HCEC 1CT (cell line): ENCODE measurements at regions not wholly inside any gene's neighbourhood (a gene's known extent, or its start where the extent isn't known, plus 50 kb on each side); places are given as distances from the start of the nearest gene placed in this dataset.

ENCODE experiments used
- DNase-seq: peaks from one replicate; pipeline ENCODE4 v3.0.0-alpha.2; 2017

GRCh38 chr10:35704401-35704800 lies 62.3 kb upstream of the FZD8 start:
- DNase-seq, result no peak

DNA sequence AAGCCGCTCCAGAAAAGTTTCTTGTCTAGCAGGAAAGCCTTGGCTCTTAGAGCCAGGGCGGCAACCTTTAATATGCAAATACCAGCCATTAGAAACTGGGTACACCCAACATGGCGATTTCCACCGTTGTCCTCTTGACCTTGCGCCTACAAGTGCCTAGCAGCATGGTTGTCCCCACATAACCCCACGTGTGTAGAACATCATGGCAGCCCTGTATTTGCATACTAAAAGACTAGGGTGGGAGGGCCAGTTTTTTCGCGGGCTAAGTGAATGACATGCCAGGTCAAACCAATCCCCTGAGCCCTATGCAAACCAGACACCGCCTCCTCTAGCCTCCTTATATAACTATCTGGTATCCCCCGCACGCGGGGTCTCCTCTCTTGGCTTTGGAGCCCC lies 58.4 kb upstream of the FZD8 start:
- DNase-seq, result no peak

DNA sequence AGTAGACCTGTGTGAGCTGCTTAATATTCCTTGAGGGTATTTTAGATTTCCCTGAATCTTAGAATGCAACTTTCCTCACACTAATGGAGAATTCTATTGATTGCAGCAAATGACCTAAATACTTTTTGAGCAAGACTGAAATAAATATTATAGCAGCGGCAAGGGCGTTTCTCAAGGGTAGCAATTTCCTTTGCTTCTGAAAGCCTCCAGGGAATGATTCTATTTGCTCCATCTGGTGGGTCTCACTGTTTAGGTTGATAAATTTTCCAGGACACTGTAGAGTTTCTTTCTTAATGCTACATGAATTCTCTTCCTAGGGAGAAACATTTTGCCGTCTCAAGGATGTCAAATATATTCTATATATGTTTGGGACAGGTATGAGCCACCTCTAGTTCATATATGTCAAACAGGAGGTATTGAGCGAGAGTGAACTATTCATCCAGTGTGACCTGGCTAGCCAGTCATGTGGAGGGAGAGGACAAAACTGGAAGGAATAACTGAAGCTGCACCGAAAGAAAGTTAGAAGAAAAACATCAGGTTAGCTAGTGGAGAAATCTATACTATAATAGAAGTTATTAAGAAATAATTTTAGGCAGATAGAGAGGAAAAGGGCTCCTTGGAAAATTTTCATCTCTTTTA lies 57.9 kb upstream of the FZD8 start:
- no peak for DNase-seq

- DNase-seq, result no peak
Measured at GRCh38 chr10:35696392-35697287, 54.5 kb upstream of the FZD8 start.

DNA sequence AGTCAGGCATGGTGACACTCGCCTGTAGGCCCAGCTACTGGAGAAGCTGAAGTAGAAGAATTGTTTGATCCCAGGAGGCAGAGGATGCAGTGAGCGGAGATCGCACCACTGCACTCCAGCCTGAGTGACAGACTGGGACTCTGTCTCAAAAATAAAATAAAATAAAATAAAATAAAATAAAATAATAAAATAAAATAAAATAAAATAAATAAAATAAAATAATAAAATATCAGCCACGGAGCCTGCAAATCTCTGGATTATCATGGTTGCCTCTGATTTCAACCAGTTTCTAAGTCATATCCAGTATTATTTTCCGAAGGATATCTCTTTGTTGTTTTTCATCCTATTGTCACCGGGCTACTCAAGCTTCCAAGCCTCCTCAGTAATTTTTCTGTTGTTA lies 51.7 kb upstream of the FZD8 start:
- DNase-seq, result no peak
